Keratinocyte (primary cell): ENCODE measurements at regions not wholly inside any gene's neighbourhood (a gene's known extent, or its start where the extent isn't known, plus 50 kb on each side); places are given as distances from the start of the nearest gene placed in this dataset.

Experiments used
- DNase-seq: peaks from one replicate; pipeline ENCODE4 v3.0.0-alpha.2; 2011; ENCODE audit warnings: low read depth, missing footprints, low spot score
- FAIRE-seq: peaks from 2 replicates; lab custom pipeline; 2011; peaks lifted over from hg19 to GRCh38; lab: Jason Lieb, UNC
- H2AFZ ChIP-seq: 2 replicates; pipeline ENCODE4 v1.6.0; 2012; ENCODE audit warnings: low read length, control low read depth, inconsistent platforms; ENCODE audit not compliant: control insufficient read depth
- H3K27ac ChIP-seq: 2 replicates; pipeline ENCODE4 v1.5.1; 2011; ENCODE audit warnings: low read length; ENCODE audit not compliant: control insufficient read depth, insufficient read depth
- H3K27me3 ChIP-seq: 3 replicates; pipeline ENCODE4 v1.6.0; 2011; ENCODE audit warnings: low read length; ENCODE audit not compliant: control insufficient read depth, insufficient read depth; ENCODE audit errors: extremely low read depth
- H3K36me3 ChIP-seq, 2 experiments: 2 replicates in 1 of 2; 3 replicates in 1 of 2; pipeline ENCODE4 v1.5.1; 2011; ENCODE audit warnings: low read length in 2 of 2, mild to moderate bottlenecking in 1 of 2; ENCODE audit not compliant: control insufficient read depth in 2 of 2, insufficient read depth in 2 of 2; ENCODE audit errors: extremely low read depth in 1 of 2
- H3K4me1 ChIP-seq: 3 replicates; pipeline ENCODE4 v1.5.1; 2011; ENCODE audit warnings: low read length; ENCODE audit not compliant: control insufficient read depth, insufficient read depth; ENCODE audit errors: extremely low read depth
- H3K4me2 ChIP-seq: 3 replicates; pipeline ENCODE4 v1.6.0; 2011; ENCODE audit warnings: low read depth, low read length; ENCODE audit not compliant: control insufficient read depth, insufficient read depth; ENCODE audit errors: extremely low read depth
- H3K4me3 ChIP-seq, 3 experiments: fragments of 200-600 bp in 1 of 3; sonication (generic) in 1 of 3; 2 replicates in 2 of 3; 3 replicates in 1 of 3; pipeline ENCODE4 v1.5.1; 2011 to 2016; ENCODE audit warnings: low read length in 3 of 3, mild to moderate bottlenecking in 3 of 3, control low read depth in 2 of 3, inconsistent platforms in 1 of 3, low read depth in 1 of 3, mixed read lengths in 1 of 3, mixed run types in 1 of 3, moderate library complexity in 1 of 3; ENCODE audit not compliant: control insufficient read depth in 2 of 3, insufficient read depth in 2 of 3; ENCODE audit errors: extremely low read depth in 1 of 3
- H3K79me2 ChIP-seq: 2 replicates; pipeline ENCODE4 v1.6.0; 2012; ENCODE audit warnings: low read length; ENCODE audit not compliant: control insufficient read depth, insufficient read depth
- H3K9ac ChIP-seq: 3 replicates; pipeline ENCODE4 v1.6.0; 2011; ENCODE audit warnings: low read length; ENCODE audit not compliant: control insufficient read depth, insufficient read depth; ENCODE audit errors: extremely low read depth
- H3K9me1 ChIP-seq: 3 replicates; pipeline ENCODE4 v1.6.0; 2011; ENCODE audit warnings: low read length; ENCODE audit not compliant: control insufficient read depth, insufficient read depth; ENCODE audit errors: extremely low read depth
- H3K9me3 ChIP-seq: 2 replicates; pipeline ENCODE4 v1.5.1; 2012; ENCODE audit warnings: low read depth, low read length; ENCODE audit not compliant: control insufficient read depth
- H4K20me1 ChIP-seq: 3 replicates; pipeline ENCODE4 v1.6.0; 2011; ENCODE audit warnings: low read length; ENCODE audit not compliant: control insufficient read depth, insufficient read depth; ENCODE audit errors: extremely low read depth
- EZH2 ChIP-seq: IDR thresholded peaks from one replicate; pipeline ENCODE4 v1.6.1; 2012; ENCODE audit warnings: inconsistent platforms, mild to moderate bottlenecking, low read length, moderate library complexity
- dilution Hi-C: fragments of 300-500 bp; cut with MboI; formaldehyde crosslinking; loops from one replicate; pipeline ENCODE4 v1.7.0; 2020; ENCODE audit warnings: low sequenced_read_pairs; ENCODE audit not compliant: extremely low pct_ligation_motif_present
- TF ChIP-seq, protein P1 (sequence below), 3 experiments: IDR thresholded peaks in 1 of 3; conservative IDR thresholded peaks in 1 of 3; optimal IDR thresholded peaks in 1 of 3; 2 replicates in 2 of 3; 3 replicates in 1 of 3; pipeline versions ENCODE3 to v1.5.1; 2011; ENCODE audit warnings: low read length in 3 of 3, mild to moderate bottlenecking in 3 of 3, moderate library complexity in 2 of 3, control low read depth in 1 of 3, inconsistent platforms in 1 of 3; ENCODE audit not compliant: insufficient read depth in 2 of 3; ENCODE audit errors: extremely low read depth in 1 of 3

- no peak for FAIRE-seq
These were observed 205.9 kb downstream of the MAP2K6 start for GRCh38 chr17:69620363-69620762.

DNA sequence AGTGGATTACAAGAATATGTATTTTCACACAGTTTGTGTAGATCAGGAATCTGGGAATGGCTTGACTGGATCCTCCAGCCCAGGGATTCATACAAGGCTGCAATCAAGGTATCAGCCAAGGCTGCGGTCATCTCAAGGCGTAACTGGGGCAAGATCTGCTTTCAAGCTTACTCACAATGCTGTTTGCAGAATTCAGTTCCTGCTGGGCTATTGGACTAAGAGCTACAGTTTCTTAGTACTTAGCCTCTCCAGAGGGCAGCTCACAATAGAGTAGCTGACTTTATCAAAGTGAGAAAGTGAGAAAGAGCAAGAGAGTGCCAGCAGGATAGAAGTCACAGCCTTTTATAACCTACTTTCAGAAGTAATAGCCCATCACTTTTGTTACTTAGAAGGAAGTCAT is 211.0 kb downstream of the MAP2K6 start:
- Histone ChIP-seq H3K4me3 (no peak overlapping the region), H3K4me1 (no peaks in the 10 kb centered on the region), H3K79me2 (no peaks in the 10 kb centered on the region), H3K9me3 (no peaks in the 10 kb centered on the region), H3K9ac (no peak overlapping the region), H3K27me3 (no peaks in the 10 kb centered on the region), H3K36me3 (no peaks in the 10 kb centered on the region), H3K27ac (no peak overlapping the region), H3K9me1 (no peaks in the 10 kb centered on the region), H2AFZ (no peak overlapping the region), H4K20me1 (no peaks in the 10 kb centered on the region), H3K4me2 (no peak overlapping the region)
- DNase-seq: no peak
- FAIRE-seq: no peak
- TF ChIP-seq, protein P1, sequence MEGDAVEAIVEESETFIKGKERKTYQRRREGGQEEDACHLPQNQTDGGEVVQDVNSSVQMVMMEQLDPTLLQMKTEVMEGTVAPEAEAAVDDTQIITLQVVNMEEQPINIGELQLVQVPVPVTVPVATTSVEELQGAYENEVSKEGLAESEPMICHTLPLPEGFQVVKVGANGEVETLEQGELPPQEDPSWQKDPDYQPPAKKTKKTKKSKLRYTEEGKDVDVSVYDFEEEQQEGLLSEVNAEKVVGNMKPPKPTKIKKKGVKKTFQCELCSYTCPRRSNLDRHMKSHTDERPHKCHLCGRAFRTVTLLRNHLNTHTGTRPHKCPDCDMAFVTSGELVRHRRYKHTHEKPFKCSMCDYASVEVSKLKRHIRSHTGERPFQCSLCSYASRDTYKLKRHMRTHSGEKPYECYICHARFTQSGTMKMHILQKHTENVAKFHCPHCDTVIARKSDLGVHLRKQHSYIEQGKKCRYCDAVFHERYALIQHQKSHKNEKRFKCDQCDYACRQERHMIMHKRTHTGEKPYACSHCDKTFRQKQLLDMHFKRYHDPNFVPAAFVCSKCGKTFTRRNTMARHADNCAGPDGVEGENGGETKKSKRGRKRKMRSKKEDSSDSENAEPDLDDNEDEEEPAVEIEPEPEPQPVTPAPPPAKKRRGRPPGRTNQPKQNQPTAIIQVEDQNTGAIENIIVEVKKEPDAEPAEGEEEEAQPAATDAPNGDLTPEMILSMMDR (optimal IDR thresholded peaks at IDR 0.05 in 1 of 3, IDR thresholded peaks at IDR 0.05 in 1 of 3, conservative IDR thresholded peaks at IDR 0.05 in 1 of 3; ENCODE audit: extremely low read depth in 1 of 3, insufficient read depth in 2 of 3, low read length in 3 of 3): no peak
- TF ChIP-seq EZH2: no peak
- dilution Hi-C loops: no loop called here

More at GRCh38 chr17:69620363-69620762, 205.9 kb downstream of the MAP2K6 start:
- H3K9ac ChIP-seq: no peak overlapping the region
- H3K36me3 ChIP-seq: no peaks in the 10 kb centered on the region
- no peaks in the 10 kb centered on the region for H3K9me3 ChIP-seq
- no peaks in the 10 kb centered on the region for H3K27me3 ChIP-seq
- H3K9me1 ChIP-seq: no peaks in the 10 kb centered on the region
- TF ChIP-seq EZH2: no peak
- TF ChIP-seq, protein P1 (optimal IDR thresholded peaks at IDR 0.05 in 1 of 3, IDR thresholded peaks at IDR 0.05 in 1 of 3, conservative IDR thresholded peaks at IDR 0.05 in 1 of 3; ENCODE audit: extremely low read depth in 1 of 3, insufficient read depth in 2 of 3, low read length in 3 of 3): no peak
- dilution Hi-C loops: no loop called here
- no peak overlapping the region for H3K4me2 ChIP-seq
- no peaks in the 10 kb centered on the region for H3K4me1 ChIP-seq
- no peak for DNase-seq
- no peak overlapping the region for H3K27ac ChIP-seq
- H4K20me1 ChIP-seq: no peaks in the 10 kb centered on the region
- H3K79me2 ChIP-seq: no peaks in the 10 kb centered on the region
- no peak overlapping the region for H2AFZ ChIP-seq
- H3K4me3 ChIP-seq: no peak overlapping the region
